GM10248 (cell line): ENCODE measurements at regions not wholly inside any gene's neighbourhood (a gene's known extent, or its start where the extent isn't known, plus 50 kb on each side); places are given as distances from the start of the nearest gene placed in this dataset.

Experiments
- CTCF ChIA-PET: fragments of 300-600 bp; sonication (Branson Sonifier 250); formaldehyde crosslinking; extraction: SDS; loops from one replicate; lab custom pipeline; 2021; ENCODE audit warnings: antibody characterized with exemption; lab: Yijun Ruan, JAX
- POLR2A ChIA-PET: fragments of 350-650 bp; sonication (Branson Sonifier 250); formaldehyde crosslinking; extraction: SDS; loops from one replicate; lab custom pipeline; 2020; ENCODE audit warnings: antibody characterized with exemption; lab: Yijun Ruan, JAX
- DNase-seq: peaks from one replicate; pipeline ENCODE4 v3.0.0; 2012; ENCODE audit errors: extremely low spot score
- CTCF ChIP-seq: IDR thresholded peaks from 2 replicates; pipeline ENCODE4 v1.5.1; 2012; ENCODE audit warnings: mild to moderate bottlenecking, low read depth; ENCODE audit errors: extremely low read depth, missing control alignments, control extremely low read depth

GRCh38 chr14:48970943-48971342 lies 615.2 kb downstream of the RPS29 start:
- DNase-seq = no peak
- TF ChIP-seq CTCF = no peak
- ChIA-PET CTCF (no interaction called here), POLR2A (no interaction called here)

- ChIA-PET CTCF (no interaction called here), POLR2A (no interaction called here)
- DNase-seq = no peak
- TF ChIP-seq CTCF = no peak
These were observed 618.8 kb downstream of the RPS29 start for GRCh38 chr14:48967419-48967818.

- TF ChIP-seq CTCF = no peak
- ChIA-PET CTCF (interaction anchor here (0.6 to 1.1 kb wide), 2 partner anchors 31 to 92 kb away, joined by 3 read pairs; no protein-coding TSS in a partner anchor), POLR2A (no interaction called here)
- no peak for DNase-seq
These were observed 622.9 kb downstream of the RPS29 start for GRCh38 chr14:48963231-48963790.

GRCh38 chr14:48957486-48957885 lies 628.7 kb downstream of the RPS29 start:
- ChIA-PET CTCF (no interaction called here), POLR2A (no interaction called here)
- no peak for TF ChIP-seq CTCF
- DNase-seq = no peak

GRCh38 chr14:48955857-48956256 lies 630.3 kb downstream of the RPS29 start:
- ChIA-PET CTCF (no interaction called here), POLR2A (no interaction called here)
- TF ChIP-seq CTCF = no peak
- no peak for DNase-seq

- CTCF ChIA-PET = no interaction called here
These were observed 631.7 kb downstream of the RPS29 start for GRCh38 chr14:48954446-48954845.

More at GRCh38 chr14:48954446-48954845, 631.7 kb downstream of the RPS29 start:
- DNase-seq = no peak
- POLR2A ChIA-PET = no interaction called here
- no peak for TF ChIP-seq CTCF
